HG03469 (cell line): ENCODE measurements at regions not wholly inside any gene's neighbourhood (a gene's known extent, or its start where the extent isn't known, plus 50 kb on each side); places are given as distances from the start of the nearest gene placed in this dataset.
"Not testable (repeated sequence)": the region's sequence is repeated elsewhere in the genome, so short reads cannot be mapped to it uniquely, and the experiment has no call there.

Source experiments
- ATAC-seq: cut with Tn5 transposase; IDR thresholded peaks from one replicate; pipeline ENCODE4 v1.9.1; 2021; ENCODE audit warnings: mild to moderate bottlenecking, moderate library complexity, moderate number of reproducible peaks; ENCODE audit not compliant: unreplicated experiment

DNA sequence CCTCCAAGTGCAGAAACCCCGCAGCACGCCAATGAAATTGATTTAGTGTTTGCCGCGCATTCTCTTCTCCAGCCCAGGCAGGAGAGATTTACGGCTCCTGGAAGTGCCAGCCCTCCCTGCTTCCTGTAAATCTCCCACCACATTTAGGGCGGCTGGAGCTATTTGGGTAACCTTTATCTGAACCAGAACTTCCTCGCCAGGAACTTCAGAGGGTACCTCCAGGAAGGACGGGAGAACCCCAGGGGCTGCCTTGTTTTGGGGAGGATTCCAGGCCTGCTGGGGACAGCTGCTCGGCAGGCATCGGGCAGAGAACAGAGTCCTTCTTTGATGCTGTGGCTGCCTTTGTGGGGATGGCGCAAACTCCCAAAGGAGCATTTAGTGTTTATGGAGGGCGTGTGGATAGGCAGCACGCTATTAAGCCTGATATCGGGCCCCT is 122.0 kb upstream of the MYCN start:
- ATAC-seq = no peak

DNA sequence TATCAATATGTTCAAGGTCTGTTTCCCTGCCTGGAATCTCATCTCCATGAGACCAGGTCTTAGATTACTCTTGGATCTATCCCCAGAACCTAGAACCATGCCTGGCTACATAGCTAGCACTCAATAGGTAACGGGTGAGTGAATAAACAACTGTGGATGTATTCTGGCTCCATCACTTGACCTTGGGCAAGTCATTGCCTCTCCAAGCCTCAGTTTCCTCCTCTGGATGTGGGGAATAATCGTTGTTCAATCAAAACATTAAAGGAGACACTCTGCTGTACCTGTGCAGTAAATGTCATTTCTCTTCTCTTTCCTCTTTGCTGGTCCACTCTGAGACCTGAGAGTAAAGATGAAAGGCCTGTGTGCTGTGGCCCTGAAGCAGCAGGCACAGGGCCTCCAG is 121.5 kb upstream of the MYCN start:
- ATAC-seq = no peak

DNA sequence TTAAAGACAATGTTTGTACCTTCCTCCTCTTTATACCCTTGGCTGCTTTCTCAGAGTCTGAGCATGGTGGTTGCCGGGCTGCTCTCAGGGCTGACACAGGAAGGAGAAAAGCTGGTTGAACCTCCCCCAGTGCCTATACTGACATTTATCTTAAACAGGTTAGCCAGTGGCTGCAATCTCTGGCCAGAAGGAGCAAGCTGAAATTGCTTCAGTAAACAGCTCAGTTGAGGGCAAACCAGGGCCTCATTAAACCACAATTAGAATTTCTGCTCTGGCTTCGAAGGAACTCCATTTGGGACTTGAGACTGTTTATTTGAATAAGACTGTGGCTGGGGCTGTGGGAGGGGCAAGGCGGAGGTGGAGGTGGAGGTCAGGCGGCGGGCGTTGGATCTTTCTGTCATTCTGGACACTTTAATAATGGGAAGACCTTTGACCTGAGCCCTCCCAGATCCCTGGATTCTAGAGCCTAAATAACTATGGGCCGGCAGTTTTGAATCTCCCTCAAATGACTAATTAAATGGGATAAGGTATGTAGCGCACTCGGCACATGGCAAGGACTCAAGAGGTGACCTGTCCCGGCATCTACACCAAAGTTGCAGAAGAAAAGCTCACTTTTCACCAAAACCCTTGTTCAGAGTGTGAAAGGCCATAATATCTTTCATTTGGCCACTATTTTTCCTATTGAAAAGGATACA is 120.6 kb upstream of the MYCN start:
- no peak for ATAC-seq

DNA sequence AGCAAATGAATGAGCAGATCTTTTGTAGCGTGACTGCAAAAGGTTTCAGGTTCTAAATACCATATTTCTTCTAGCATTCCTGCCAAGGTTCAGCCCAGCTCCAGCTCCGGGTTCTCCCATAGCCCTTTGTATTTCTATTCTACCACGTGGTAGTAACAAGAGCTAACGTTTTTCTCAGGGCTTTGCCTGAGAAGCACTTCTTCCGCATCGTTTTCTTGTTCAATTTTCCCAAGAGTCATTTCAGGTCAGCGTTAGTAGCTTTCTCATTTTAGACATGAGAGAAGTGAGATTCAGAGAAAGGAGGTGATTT is 120.1 kb upstream of the MYCN start:
- no peak for ATAC-seq

DNA sequence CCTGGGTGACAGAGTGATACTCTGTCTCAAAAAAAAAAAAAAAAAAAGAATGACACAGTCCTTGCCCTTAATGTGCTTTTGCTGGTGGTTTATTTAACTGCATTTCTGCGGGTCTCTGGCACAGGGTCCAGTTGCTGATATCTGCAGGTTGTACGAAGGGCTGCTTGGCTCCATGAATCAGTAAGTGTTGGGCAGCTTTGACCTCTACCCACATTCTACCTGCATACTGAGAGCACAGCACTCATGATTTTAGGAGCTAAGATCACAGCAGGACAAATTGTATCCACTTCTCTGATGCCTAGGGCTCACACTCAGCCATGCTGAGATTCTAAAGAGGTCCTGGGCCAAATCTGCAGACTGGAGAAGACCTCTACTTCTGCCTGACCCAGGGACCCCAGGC is 119.4 kb upstream of the MYCN start:
- ATAC-seq = no peak

DNA sequence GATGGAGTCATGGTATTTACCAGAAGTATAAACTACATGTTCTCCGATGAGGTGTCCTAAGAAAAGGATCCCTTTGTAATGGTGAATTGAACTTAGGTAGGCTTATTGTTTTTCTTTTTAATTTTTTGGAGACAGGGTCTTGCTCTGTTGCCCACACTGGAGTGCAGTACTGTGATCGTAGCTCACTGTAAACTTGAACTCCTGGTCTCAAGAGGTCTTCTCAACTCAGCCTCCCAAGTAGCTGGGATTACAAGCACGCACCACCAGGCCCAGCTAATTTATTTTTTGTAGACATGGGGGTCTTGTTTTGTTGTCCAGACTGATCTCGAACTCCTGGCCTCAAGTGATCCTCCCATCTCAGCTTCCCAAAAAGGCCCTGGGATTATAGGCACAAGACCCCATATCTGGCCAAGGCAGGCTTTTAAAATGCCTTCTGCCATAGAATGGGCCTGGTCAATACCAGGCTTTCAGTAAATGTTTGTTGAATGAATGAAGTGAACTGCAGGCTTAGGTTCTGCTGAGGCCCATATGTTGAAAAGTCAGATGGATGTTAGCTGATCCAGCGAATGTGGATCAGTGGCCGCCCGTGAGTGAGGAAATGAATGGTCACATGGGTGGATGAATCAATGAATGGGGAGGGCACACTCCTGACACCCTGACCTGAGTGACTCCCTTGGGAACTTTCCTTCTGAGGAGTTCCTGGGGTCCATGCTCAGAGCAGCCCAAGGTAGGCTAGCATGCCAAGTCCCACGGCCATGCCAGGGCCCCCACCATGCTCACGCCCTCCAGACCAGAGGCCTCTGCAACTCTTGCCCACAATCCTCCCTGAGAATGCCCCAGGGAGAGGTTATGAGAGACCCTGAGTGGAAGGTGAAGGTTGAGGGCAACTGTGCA is 118.0 kb upstream of the MYCN start:
- ATAC-seq = no peak

DNA sequence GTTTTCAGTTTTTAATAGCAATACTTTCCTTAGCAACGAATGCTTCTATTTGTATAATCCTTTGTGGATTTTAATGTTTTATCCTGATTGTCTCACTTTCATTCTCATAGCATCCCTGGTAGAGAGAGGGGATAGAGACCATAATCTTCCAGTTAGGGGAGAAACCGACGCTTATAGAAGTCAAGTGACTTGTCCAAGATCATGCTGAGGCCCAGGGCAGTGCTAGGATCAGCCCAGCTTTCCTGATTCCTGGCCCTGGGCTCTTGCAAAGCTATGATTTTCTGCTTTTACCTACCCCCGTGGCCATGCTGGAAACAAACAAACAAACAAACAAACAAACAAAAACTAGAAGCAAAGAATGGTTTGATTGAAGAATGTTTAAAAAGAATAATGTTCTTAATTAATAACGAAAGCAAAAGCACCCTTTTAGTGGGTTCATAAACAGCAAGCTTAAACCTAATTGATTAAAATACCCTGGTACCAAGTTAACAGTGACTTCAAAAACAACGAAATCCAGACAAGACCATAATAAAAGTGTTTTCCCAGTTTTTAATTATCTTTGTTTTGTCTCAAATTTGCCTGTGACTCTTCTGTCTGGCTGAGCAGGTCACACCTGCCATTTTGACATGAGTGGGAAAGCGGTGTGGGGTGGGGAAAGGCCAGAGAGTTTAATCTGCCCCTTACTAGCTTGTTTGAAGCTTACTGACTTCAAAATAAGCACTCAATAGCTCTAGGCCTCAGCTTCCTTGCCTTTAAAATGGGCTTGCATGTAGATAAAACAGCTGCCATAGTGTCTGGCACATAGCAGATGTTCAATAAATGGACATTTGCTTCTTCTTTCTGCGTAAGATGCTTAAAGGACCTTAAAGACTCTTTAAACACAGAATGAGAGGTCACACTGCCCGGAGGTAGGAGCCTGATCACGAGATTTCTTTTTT is 116.6 kb upstream of the MYCN start:
- no peak for ATAC-seq

DNA sequence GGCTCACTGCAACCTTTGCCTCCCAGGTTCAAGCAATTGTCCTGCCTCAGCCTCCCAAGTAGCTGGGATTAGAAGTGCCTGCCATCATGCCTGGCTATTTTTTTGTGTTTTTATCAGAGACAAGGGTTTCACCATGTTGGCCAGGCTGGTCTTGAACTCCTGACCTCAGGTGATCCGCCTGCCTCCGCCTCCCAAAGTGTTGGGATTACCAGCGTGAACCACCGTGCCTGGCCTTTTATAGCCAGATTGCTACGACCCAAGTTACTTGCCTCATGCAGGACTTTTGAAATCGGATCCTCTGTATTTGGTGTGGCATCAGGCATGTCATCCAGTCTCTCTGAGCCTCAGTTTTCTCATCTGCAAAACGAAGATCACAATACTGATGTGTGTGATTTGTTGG is 115.9 kb upstream of the MYCN start:
- ATAC-seq = not testable (repeated sequence)

DNA sequence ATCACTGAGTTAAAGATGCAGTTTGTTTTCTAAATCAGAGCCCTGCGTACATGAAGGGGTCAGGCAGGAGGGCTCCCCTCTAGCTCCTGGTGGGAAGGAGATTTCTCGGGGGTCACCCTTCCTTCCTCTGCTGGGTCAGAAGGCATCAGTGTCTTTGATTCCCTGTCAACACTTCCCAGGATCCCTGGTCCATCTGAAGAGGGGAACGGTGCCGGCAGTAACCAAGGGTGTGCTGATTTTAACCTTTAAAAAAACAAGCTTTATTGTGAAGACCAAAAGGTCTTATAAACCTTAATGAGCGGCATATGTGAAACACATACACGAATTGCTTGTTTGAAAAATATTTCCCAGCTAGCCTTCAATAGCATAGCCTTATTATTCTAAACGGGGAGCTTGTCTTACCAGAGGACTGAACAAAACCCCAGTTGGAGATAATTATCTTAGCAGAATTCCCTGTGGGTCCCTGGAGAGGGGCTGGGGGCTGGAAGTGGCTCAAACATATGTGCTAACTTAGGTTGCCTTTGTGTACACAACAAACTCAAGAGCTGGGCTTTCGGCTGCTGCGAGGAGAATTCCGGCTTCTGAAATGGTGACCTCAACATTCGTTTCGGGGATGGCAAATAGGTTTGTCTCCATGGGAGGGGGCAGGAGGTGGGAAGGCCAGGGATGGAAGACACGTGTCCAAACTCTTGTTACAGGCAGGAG is 114.9 kb upstream of the MYCN start:
- no peak for ATAC-seq

DNA sequence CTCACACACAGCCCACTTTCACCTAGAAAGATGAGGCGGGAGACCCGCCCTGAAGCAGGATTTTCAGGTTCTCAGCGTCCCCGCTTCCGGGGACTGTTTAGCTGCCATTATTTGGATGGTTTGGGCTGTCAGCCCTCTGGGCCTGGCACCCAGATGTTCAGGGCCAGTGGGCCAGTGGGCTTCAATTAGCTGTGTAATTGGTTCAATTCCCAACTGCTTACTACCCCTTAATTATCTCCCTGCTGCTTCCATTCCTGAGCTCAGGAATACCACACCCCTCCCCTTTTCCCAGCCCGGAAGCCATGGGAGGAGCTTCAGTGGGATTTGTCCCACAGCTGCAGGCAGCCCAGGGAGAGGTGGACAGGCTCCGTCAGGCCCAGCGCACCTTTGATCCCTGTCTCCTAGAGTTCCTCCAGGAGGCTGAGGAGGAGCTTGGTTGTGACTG is 114.1 kb upstream of the MYCN start:
- ATAC-seq = no peak

DNA sequence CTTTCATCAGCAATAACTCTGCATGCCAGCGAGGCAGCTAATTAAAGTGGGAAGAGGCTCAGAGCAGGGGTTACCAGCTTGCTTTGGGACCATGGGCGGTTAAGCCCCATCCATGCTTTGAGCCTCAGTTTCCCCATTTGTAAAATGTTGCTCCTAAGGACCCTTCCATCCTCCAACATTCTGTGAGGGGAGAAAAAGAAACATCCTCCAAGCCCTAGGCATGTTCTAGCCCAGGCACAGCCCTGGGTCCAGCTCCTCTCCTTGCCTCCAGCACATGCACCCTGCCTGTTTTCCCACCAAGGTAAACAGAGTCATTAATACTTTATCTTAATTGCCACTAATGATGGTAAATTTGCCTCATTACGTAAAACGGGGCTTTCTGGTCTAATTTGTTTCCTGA is 113.3 kb upstream of the MYCN start:
- no peak for ATAC-seq

DNA sequence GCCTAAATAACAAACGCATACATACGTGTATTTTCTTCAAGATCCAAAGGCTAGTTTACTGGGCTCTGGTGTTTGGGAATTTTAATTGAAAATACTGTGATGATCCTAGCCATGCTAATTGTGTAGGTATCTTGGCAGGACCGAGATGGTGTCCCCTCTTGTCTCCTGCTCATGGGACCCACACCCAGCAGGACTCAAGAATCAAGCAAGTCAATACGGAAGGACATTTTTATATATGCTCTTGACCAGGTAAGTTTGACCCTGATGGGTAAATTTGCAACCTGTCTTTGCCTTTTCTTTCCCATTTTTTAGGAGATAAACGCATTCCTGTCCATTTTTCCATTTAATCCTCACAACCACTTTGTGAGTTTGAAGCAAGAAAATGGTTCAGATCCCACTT is 111.8 kb upstream of the MYCN start:
- no peak for ATAC-seq

DNA sequence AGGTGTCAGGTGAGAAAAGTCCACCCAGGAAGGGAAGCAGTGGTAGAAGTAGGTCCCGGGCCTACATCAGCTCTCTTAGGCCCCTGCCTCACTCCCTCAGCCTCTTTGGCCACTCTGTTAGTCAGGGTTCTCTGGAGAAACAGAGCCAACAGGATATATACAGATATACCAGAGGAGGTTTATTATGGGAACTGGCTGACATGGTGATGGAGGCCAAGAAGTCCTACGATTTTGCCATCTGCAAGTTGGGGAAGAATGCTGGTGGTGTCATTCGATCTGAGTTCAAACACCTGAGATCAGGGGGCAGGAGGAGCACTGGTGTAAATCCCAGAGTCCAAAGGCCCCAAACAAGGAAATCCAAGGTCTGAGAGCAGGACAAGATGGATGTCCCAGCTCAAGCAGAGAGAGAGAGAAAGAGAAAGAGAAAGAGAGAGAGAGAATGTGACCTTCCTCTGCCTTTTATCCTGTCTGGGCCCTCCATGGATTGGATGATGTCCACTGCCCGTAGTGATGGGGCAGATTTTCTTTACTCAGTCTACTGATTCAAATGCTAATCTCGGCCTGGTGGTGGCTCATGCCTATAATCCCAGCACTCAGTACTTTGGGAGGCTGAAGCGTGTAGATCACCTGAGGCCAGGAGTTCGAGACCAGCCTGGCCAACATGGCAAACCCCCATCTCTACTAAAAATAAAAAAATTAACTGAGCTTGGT is 111.1 kb upstream of the MYCN start:
- ATAC-seq = no peak

DNA sequence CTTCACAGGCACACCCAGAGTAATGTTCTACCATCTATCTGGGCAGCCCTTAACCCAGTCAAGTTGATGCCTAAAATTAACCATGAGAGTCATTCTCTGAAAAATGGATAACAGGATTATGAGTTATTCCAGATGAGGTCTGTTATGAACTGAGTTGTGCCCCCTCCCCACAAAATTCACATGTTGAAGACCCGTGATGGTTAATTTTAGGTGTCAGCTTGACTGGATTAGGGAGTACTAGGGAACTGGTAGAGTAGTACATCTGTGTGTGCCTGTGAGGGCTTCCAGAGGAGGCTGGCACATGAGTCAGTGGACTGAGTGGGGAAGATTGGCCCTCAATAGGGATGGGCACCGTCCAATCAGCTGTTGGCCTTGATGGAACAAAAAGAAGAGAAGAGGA is 110.4 kb upstream of the MYCN start:
- ATAC-seq = no peak

DNA sequence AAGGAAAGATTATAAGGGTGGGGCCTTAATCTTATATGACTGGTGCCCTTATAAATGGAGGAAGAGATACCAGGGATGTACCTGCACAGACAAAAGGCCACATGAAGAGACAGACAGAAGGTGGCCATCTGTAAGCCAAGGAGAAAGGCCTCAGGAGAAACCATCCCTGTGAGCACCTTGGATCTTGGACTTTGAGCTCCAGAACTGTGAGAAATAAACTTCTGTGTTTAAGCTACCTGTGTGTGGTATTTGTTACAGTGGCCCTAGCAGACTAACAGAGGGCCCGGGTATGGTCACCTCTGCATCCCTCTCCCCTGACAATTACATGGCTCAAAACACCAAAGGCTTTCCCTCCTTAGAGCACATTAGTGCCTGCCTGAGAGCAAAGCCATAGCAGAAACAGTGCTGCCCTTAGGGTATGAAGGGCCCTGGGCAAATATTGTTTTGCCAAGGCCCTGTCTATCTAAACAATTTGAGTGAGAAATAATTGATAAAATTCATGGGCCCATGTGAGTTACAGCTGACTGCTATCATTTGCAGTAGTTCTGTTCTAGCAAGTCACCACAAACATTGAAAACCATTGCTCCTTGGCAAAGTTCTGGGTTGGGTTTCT is 109.3 kb upstream of the MYCN start:
- ATAC-seq = no peak

DNA sequence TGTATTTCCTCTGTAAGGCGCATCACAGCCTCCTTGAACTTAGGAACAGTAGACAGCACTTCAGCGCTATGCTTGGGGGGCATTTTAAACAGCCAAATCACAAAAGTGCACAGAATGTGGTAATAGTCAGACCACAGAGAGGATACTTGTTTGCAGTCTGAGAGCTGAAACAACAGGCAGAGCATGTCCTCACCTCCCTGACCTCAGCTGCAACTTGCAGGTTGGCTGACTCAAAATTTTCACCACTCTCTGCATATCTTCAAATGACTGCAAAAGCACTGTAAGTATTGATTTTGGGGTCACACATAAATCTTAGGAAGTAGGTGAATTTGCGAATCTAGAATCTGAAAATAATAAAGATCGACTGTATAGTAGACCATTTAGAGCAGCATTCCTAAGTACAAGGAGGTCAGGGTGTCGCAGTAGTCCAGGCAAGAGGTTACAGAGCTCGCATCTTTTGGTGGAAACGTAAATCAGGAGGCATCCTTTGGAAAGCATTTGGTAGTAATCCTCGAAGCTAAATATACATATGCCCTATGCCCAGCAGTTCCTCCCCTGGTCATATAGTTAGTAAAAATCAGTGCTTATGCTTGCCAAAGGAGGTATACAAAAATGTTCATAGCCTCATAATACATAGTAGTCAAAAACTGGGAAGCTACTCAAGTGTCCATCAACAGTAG is 108.2 kb upstream of the MYCN start:
- no peak for ATAC-seq

DNA sequence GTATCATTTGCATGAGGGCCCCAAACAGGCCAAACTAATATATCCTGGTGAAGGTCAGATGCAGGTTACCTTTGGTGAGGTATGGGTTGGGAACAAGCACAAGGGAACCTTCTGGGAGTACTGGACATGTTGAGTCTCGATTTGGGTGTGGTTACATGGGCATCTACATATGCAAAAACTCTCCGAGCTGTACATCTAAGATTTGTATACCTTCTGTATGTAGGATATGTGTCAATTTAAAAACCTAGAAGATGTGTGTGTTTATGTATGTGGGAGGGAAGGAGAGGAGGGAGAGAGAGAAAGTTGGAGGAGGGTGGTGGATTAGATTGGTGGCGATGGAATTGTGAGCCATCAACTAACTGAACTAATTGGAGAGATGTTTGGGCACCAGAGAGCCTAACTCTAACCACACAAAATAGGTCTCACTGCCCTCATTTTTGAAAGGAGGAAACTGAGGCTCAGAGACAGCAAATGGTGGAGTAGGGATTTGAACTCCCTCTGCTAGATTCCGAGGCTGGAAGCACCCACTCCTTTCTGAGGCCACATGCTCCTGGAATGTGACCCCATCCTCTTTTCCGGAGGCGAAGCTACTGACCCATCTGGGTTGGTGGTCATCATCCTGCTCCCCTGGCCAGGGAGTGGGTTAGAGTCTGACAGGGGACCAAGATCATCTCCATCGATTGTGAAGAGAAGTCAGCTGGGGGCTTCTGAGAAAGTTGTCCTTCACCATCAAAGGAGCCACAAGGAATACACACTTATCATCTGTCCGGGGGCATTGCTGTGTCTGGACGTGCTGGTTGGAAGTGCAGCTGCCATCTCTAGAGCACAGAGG is 107.3 kb upstream of the MYCN start:
- ATAC-seq = no peak

DNA sequence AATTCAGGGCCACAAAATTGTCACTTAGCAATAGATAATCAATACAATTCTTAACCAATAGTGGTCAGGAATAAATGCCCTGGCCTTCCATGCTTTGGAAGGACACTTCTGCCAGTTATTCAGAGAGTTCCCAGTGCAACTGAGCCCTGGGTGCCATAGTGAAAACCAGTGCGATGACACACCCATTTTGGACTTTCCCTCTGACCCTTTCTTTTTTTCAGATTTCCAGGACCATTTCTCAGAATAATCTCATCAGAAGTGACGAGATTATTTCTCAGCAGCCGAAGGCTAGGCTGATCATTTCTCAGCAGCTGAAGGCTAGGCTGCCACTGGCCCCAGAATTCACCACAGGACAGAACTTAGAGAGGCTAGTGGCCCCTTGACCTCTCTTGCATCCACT is 106.6 kb upstream of the MYCN start:
- no peak for ATAC-seq
